Germinal center (tissue), 1 donor: ENCODE measurements at regions not wholly inside any gene's neighbourhood (a gene's known extent, or its start where the extent isn't known, plus 50 kb on each side); places are given as distances from the start of the nearest gene placed in this dataset.

ENCODE experiments used
- DNase-seq: peaks from one replicate; pipeline ENCODE4 v3.0.0; 2012; ENCODE audit warnings: mixed read lengths, low spot score

DNA sequence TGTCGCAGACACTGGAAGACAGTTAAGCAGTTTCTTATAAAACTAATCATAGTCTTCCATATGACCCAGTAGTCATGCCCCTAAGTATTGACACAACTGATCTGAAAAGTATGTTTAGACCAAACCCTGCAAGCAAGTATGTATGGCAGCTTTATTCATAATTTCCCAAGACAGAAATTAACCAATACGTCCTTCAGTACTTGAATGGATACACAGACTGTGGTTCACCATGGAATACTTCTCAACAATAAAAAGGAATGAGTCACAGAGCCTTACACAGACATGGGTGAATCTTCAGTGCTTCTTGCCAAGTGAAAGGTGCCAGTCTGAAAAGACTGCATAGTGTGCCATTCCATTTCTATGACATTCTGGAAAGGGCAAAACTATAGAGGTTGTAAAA is 50.2 kb upstream of the AKR1E2 start:
- DNase-seq = no peak

DNA sequence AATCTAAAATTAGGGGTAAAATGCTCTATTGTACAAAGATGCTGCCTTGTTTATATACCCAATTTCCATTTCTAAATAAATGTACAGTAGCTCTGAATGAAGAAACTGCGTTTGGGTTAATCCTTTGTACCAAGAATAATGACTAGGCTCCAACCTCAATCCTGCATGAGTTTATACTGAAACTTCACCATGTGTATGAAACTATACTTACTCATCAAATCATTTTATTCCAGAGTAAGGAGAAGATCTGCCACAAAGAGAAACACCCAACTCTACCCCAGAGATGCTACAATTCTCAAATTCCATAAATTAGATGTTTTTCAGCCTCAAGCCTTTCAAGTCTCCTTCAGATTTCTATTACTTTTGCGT is 53.8 kb upstream of the AKR1E2 start:
- DNase-seq = no peak

DNA sequence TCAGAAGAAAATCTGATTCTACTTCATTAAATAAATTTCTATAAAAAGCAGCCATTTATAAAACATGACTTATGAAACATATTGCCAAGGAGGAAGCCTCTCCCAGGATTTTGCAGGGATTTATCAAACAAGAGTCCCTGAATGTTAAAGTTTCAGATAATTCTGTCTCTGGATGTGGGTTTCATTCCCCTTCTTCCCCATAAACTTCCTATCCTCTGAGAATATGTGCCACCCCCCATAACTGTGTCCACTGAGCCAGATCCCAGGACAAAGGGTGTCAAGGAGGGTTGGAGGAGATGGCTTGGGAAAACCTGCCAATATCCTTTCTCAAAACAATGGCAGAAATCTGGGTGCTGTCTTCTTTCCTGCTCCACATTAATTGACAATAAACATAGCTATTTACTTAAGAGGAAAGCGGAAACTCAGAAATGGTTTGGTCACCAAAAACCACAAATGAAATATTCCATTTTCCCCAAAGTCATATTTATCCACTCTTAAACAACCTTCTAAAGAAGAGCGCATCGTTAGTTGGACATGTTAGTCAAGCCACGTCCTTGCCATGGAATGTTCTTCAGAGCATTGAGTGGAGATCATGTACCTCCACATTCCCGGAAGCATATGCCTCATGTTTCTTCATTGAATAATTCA is 54.3 kb upstream of the AKR1E2 start:
- no peak for DNase-seq

DNA sequence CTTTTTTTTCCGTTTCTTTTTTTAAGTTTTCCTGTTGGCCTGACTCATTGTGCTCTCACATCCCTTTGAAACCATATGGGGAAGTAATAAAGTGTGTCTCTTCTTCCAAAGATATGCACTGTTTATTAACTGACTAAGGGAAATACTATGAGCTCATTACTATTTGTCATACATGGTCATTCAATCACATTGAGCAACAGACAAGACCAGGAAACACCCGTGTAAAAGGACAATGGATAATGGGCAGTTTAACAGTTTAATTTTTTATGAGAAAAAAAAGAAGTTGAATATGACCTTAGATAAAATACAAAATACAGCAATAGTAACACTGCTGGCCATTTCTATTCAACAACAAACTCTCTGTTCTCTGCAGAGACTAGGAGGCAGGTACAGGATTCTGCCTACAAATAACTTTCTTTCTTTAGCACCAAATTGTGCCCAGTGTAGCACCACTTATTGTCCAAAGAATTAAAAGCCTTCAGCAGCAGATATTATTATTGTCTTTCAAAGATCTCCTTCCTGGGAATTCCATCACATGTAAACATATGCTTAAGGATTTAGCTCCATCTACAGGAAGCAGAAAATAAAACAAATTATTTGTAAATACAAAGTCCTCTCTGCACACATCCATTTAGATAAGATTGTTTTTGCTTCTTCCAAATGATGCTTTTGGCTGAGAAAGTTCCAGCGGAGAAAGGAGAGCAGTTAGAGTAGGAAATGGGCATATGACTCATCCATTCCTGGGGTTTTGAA is 55.0 kb upstream of the AKR1E2 start:
- no peak for DNase-seq

DNA sequence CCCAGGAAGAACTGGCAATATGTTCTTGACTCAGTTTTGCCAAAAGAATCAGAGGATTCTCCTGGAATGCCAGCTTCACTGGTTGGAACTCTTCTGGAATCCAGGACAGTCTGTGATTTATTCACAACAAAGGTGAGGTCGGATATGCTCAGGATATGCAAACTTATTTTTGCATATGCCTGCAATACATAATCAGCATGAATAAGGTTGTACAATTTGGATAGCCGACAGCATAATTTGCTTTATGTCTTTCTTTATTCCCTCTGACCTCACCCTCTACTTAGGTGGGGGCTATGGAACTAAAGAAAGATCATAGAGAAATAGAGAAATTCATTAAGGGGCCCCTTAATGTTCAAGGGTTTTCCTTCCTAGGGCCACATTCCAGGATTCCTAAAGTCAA is 57.6 kb upstream of the AKR1E2 start:
- no peak for DNase-seq

DNA sequence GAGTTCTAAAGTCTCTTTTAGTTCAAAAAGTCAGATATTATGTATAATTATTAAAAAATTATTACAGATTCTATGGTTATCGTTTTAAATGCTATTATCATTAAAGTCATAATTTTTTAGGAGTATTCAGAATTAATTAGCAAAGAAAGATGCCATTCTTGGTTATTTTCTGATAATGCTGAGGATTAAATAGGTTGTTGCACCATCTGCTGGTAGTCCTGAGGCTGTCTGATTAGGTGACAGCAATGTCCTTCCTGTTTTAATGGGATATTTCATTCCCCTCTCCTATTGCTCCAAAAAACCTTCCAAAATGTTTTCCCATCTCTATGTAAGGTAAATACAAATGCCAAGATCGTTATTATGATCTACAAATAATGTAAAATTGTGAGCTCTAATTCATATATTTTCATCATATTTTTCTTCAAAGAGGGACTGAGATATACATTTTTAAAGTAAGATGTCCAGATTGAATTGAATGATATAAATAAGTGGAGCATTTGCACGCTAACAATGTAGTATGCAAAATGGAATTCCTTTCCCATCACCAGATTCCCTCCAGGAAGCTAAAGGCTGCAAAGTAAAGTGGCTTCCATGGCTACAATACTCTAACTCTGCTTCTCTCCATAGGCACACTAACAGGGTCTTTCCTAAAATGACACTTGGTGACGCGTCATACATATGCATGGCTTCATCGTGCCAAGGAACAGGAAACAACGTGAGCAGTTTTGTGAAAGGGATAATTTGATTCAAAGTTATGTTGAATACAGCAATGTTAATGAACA is 58.8 kb upstream of the AKR1E2 start:
- no peak for DNase-seq

DNA sequence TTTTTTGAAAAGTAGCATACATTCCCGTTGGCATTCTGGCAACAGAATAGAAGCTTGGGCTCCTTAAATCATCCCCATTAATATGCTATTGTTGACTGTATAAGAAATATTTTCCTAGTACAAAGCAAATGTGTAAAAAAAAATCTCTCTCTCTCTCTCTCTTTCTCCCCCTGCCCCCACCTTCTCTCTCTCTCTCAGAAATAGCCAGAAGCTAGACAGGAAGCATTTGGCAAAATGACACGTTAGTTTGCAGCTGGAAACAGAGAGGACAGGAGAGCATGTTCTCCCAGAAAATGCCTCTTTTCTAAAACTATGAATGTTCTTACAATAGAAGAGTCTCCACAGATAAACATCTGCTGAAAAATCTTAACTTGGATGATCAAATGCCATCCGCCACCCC is 59.6 kb upstream of the AKR1E2 start:
- DNase-seq = no peak

DNA sequence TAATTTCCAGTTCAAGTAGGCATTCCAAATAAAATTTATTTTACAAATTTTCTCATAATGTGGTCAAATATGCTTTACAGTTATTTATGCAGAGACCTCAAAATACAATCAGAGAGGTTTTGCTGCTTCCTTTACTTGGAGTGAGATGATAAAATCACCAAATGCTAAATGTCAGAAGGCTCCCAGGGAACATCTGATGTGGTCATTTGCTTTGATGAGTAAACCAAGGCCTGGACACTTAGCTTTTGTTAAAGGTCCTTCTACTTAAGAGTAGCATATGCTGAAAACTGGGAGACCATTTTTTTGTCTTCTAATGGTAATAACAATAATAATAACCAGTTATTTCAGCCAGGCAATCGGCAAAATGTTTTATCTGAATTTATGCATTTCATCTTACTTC is 60.6 kb upstream of the AKR1E2 start:
- no peak for DNase-seq

DNA sequence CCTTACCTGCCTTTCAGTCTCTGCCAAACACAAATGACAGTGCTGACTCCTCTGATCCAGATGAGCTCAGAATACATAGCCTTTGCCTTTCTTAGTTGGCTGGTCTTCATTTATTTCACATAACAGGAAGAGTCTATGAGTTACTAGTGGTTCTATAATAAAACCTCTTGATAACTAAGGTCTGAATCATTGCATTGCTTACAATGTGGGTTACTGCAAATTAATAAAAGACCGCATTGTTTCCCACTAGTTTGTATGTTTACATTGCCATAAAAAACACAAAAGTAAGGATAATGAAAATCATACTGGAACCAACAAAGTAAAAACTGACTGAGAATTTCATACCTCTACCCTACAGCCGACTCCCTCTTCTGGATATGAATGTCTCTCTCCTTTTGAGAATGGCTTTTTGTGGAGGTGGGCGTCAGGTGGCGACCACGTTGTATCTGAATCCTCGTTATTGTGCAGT is 62.0 kb upstream of the AKR1E2 start:
- DNase-seq = no peak

DNA sequence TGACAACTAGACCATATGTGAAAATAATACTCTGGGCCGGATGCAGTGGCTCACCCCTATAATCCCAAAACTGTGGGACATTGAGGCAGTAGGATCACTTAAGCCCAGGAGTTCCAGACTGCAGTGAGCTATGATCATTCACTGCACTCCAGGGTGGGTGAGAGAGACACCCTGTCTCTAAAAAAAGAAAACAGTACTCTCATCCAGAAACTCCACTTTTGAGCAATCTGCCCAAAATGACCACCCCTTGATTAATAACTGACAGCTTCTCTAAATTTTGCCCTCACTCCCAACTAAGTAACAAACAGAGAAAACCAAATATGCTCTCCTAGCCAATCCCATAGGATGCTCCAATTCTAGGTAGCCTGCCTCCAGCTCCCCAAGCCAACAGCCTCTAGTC is 62.5 kb upstream of the AKR1E2 start:
- DNase-seq = no peak

DNA sequence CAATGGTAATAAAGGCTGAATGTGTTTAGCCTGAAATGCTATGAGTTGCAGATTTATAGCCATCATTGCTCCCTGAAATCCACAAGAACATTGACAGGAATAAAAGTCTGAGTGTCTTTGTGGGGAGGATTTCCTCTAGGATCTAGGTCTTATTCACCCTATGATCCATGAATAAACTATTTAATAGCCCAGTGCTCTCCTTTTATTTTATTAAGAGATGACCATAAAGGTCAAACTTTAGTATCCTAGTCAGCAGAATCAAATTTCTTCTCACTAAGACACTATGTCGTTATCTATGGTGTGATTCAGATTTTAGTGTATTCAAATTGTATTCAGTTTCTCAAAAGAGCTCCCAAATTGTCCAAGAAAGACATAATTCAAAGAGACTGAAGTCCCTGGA is 67.8 kb upstream of the AKR1E2 start:
- DNase-seq = no peak

DNA sequence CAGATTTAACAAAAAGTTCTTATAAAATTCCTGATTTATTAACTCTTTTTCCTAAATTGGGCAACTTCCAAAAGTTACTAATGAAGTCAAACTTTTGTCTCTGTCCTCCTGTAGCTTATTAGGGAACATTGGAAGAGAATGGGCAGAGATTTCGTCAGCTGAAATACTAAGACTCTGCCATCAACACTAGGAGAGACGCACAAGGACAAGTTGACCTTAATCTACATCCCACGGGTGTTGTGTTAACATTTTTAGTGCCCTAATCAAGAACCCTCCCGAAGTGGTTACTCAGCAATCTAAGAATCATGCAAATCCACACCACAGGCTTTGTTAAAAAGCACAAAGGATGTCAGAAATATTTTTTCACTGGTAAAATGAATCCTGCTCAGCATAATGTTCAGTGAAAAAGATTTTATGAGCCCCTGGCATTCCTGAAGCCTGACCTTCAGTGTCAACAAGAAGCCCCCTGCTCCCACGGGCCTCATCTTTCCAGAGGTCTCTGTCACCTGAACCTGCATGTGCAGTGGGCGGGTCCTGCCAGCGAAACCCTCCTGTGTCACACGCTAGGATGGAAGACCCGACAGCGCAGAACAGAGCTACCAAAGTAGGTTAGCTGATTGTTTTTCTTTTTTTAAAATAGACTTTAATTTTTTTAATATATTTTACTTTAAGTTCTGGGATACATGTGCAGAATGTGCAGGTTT is 70.6 kb upstream of the AKR1E2 start:
- DNase-seq = no peak

DNA sequence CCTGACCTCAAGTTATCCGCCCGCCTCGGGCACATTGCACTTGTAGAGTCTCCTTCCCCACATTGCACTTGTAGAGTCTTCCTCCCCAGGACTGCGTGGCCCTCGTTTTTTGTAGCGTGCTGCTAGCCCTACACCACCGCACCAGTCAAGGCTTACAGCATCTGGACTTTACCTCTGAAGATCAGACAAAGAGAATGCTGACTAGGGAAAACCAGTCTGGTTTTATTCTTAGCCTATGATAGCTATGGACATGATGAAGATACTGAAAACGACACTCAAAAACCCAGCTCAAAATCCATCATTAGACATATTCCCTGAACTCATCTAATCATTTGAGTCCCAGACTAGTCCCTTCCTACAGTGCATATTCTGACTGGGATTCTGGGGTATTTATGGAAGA is 71.9 kb upstream of the AKR1E2 start:
- no peak for DNase-seq

DNA sequence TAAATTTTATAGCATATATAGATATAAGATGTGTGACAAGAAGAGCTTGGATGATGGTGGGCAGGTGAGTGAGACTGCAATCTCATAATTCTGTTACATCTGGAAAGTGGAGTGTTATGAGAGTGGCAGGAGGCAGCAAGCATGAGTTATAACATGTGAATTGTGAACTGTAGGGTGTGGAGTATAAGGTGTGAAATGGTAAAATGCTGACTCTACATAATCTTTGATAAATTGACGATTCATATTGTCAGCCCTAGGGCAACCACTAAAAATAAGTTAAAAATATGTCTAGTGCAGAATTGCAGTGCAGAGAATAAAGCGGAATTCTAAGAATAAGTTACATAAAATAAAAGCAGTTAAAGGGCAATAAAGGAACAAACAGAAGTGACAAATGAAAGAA is 74.8 kb upstream of the AKR1E2 start:
- no peak for DNase-seq

DNA sequence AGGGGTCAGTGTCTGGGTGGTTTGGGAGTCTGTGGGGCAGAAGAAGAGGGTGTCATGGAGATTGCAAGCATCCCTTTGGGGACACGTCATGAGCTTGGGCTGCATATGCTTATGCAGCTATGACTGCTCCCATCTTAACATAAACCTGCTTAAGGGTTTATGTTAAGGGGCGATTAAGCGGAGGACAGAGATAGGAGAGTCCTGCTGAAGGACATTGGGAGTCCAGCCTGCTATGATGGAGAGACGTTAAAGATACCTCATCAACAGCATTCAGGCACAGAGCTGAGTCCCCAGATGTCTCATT is 76.8 kb upstream of the AKR1E2 start:
- DNase-seq = no peak

DNA sequence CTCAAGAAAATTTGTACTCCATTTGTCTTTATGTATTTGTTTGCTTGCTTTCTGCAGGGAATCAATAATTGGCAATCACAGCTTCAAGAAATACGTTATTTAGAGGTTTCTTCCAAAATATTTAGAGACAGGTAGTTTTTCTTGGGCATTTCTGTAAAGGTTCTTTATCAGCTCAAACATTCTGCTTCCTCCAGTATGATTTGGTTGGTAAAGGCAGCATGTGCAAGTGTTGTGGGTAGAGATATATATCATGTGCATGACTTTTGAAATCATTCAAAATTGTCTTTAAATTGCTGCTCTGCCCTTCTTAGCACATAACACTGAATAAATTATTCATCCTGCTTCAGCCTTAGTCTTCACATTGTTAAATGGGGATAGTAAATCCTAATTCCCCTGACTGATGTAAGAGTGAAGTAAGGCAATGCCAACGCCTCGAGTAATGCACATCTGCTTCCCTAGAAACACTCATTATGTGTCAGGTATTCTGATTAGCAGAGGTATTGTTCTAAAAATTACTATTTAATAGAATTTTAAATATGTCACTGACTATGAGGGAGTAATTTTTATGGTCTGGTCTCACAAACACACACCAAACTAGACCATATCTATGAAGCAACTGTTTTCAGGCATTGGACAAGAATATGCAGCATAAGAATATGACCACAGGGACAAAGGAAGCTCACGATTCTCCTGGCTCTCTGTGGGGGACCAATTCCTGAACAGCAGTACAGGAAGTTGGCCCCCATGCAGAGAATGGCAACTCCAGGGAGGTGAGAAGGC is 77.3 kb upstream of the AKR1E2 start:
- no peak for DNase-seq

DNA sequence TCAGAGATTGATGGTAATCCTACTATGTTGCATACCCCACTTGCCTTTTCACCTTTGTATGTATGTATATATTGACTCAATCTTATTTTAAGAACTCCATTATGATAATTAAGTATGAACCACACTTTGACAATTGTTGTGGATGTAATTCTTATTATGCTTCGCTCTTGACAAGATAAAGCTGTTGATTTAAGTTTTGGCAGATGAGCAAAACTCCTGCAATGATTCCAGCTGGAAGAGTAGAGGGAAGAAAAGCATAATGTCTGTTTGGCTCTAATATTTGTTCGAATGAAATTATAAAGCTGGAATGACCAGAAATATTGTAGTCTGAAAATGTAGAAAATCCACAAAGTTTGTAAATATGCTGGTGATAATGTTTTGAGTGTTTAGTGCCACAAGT is 83.8 kb upstream of the AKR1E2 start:
- no peak for DNase-seq

DNA sequence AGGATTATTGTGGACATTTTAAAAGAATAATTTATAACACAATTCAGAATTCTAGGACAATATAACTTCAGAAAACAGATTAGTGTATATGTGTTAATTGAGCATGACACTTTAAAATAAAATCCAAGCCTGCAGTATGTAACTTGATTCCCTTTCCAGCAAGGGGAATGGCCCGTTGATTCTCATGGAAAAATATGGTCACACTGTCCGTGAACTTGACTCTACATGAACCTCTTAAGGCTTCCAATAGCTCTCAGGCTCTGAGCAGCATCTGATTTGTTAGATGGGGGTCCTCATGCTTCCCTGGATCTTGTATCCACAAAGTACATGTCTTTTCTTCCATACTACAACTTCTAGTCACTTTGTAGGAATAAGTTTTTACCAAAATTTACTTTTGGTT is 85.5 kb upstream of the AKR1E2 start:
- no peak for DNase-seq

DNA sequence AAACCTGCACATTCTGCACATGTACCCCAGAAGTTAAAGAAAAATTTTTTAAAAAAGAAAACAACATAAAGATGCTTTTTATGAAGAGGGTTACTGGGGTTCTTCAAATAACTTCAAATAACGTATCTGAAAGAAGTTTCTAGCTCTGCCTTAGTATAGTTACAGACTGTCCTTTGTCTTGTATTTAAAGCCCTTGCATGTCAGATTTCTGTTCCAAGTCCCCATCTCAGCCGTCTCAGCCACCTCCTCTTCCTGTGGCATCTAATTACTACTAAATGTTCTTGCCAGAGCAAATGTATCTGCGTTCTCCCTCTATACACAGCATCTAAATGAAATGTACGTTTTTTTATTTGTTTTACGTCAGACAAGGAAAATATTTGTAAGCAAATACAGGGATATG is 89.4 kb upstream of the AKR1E2 start:
- DNase-seq = no peak

DNA sequence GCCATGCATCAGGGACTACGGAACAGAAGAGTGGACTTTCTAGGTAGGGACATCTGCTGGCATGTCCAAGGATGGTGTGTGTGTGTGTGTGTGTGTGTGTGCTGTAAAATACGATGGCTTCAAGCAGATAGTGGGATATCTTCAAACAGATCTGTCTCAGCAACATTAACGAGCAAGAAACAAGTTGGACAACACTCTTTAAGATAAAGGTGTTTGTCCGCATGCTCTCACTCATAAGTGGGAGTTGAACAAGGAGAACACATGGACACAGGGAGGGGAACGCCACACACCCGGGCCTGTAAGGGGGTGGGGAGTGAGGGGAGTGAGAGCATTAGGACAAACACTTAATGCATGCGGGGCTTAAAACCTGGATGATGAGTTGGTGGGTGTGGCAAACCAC is 89.8 kb upstream of the AKR1E2 start:
- no peak for DNase-seq

DNA sequence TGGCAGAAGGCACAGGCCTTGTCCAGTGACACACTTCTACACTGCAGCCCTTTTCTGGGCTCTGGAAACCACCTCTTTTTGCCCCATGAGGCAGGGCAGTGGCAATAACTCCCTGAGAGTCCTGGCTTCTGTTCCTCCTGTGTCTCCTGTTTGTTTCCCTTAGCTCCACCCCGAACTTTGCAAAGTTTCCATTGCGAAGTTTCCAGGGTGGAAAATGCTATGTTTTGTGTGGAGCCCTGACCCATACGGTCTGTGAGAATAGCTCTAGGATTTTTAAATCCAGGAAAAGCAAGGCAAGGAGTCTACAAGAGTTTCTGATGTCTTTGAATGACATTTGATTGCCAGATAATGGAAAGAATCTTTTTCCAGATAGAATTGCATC is 92.2 kb upstream of the AKR1E2 start:
- DNase-seq = no peak
